Natural killer cell treated with Interleukin-12 subunit alpha and Interleukin-12 subunit beta and Interleukin-15 and Interleukin-18, amount 100 ng/mL, for 72 hours (primary cell): ENCODE measurements at regions not wholly inside any gene's neighbourhood (a gene's known extent, or its start where the extent isn't known, plus 50 kb on each side); places are given as distances from the start of the nearest gene placed in this dataset.
"Not testable (repeated sequence)": the region's sequence is repeated elsewhere in the genome, so short reads cannot be mapped to it uniquely, and the experiment has no call there.

Experiments
- ATAC-seq, 2 donors: fragments of 150-1000 bp; cut with Tn5 transposase in 1 of 2; sonication (Bioruptor Pico), chemical (Tn5 transposase) in 1 of 2; 2 replicates each; pipeline ENCODE4 v1.10.0; 2021
- DNase-seq: peaks from one replicate; pipeline ENCODE4 v3.0.0; 2022; ENCODE audit warnings: low spot score
- H3K27ac Mint-ChIP-seq, 2 donors: 1 replicate in 1 of 2; 2 replicates in 1 of 2; pipeline ENCODE4 v1.8.0; 2022; ENCODE audit warnings: mixed read lengths in 2 of 2, mild to moderate bottlenecking in 1 of 2, moderate library complexity in 1 of 2
- H3K27me3 Mint-ChIP-seq, 2 donors: 1 replicate in 1 of 2; 2 replicates in 1 of 2; pipeline ENCODE4 v1.8.0; 2022; ENCODE audit warnings: mixed read lengths in 2 of 2
- H3K36me3 Mint-ChIP-seq: one replicate; pipeline ENCODE4 v1.8.0; 2022; ENCODE audit warnings: mixed read lengths
- H3K4me1 Mint-ChIP-seq, 2 donors: 1 replicate in 1 of 2; 2 replicates in 1 of 2; pipeline ENCODE4 v1.8.0; 2022; ENCODE audit warnings: low read depth in 2 of 2, mixed read lengths in 2 of 2, mild to moderate bottlenecking in 1 of 2
- H3K4me3 Mint-ChIP-seq: one replicate; pipeline ENCODE4 v1.8.0; 2022; ENCODE audit warnings: mixed read lengths
- H3K9me3 Mint-ChIP-seq: 2 replicates; pipeline ENCODE4 v1.8.0; 2022; ENCODE audit warnings: mixed read lengths

DNA sequence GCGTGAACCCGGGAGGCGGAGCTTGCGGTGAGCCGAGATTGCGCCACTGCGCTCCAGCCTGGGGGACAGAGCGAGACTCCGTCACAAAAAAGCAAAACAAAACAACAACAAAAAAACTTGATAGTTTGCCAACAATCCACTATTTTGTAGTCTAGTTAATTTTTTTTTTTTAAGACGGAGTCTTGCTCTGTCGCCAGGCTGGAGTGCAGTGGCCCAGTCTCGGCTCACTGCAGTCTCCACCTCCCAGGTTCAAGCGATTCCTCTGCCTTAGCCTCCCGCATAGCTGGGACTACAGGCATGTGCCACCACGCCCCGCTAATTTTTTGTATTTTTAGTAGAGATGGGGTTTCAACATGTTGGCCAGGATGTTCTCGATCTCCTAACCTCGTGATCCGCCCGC, 71.2 kb upstream of the ACBD5 start:
- H3K4me3 Mint-ChIP-seq, H3K9me3 Mint-ChIP-seq, H3K27me3 Mint-ChIP-seq, ATAC-seq, H3K36me3 Mint-ChIP-seq, DNase-seq, H3K4me1 Mint-ChIP-seq, H3K27ac Mint-ChIP-seq: not testable (repeated sequence)

DNA sequence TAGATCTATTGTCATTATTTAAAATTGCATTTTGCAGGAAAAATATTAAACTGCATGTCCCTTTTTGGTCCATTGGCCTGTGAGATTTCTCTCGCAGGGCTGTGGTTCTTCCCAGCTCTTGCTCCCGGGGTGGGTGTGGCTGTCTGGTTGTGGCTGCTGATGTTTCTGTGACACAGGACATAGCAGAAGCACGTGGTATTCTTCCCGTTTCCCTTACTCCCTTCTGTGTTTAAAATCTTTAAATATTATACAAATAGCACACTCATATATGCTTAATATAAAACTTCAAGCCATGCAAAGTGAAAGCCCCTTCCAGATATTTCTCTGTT, 57.9 kb upstream of the ACBD5 start:
- not testable (repeated sequence) for DNase-seq, H3K36me3 Mint-ChIP-seq, H3K27me3 Mint-ChIP-seq, H3K4me3 Mint-ChIP-seq, ATAC-seq, H3K4me1 Mint-ChIP-seq, H3K9me3 Mint-ChIP-seq, H3K27ac Mint-ChIP-seq

DNA sequence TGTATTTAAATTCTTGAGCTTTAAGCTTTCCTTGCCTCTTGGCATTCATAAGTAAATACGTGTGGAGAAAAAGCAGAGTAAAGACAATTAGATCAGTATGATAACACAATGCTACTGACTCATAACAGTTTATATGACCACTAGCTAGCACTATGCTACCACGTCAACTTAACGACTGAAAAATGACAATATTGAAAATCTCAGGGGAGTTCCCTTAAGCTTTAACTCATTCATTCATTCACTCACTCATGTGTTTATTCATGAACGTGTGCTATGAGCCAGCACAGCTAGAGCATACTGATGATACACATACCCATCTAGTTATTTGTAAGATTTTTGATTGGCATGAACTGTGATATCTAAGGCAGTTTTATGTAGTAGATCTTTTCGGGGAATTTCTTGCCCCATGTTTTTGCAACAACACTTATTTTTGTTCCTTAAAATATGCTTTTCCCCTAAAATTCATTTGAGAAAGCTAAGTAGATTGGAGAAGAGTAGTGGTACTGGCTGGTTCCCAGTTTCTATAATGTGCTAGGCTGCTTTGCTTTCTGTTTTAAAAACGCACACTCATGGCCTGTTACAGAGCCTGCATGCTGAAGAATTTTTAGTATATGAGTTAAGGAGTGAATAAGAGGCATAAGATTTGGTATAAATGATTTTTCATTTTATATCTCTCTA, 57.4 kb upstream of the ACBD5 start:
- Mint-ChIP-seq H3K27ac (no peak overlapping the region), H3K27me3 (peaks cover 6 to 8% of the 10 kb centered on the region in 2 donors), H3K36me3 (no peaks in the 10 kb centered on the region), H3K9me3 (no peaks in the 10 kb centered on the region), H3K4me3 (no peak overlapping the region), H3K4me1 (no peaks in the 10 kb centered on the region)
- peak in 1 of 2 donors; percentile 68 for ATAC-seq
- no peak for DNase-seq

DNA sequence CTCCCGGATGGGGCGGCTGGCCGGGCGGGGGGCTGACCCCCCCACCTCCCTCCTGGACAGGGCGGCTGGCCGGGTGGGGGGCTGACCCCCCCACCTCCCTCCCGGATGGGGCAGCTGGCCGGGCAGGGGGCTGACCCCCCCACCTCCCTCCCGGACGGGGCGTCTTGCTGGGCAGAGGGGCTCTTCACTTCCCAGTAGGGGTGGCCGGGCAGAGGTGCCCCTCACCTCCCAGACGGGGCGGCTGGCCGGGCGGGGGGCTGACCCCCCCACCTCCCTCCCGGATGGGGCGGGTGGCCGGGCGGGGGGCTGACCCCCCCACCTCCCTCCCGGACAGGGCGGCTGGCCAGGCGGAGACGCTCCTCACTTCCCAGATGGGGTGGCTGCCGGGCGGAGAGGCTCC, 55.7 kb upstream of the ACBD5 start:
- not testable (repeated sequence) for H3K9me3 Mint-ChIP-seq, H3K36me3 Mint-ChIP-seq, H3K27ac Mint-ChIP-seq, ATAC-seq, DNase-seq, H3K27me3 Mint-ChIP-seq, H3K4me1 Mint-ChIP-seq, H3K4me3 Mint-ChIP-seq

DNA sequence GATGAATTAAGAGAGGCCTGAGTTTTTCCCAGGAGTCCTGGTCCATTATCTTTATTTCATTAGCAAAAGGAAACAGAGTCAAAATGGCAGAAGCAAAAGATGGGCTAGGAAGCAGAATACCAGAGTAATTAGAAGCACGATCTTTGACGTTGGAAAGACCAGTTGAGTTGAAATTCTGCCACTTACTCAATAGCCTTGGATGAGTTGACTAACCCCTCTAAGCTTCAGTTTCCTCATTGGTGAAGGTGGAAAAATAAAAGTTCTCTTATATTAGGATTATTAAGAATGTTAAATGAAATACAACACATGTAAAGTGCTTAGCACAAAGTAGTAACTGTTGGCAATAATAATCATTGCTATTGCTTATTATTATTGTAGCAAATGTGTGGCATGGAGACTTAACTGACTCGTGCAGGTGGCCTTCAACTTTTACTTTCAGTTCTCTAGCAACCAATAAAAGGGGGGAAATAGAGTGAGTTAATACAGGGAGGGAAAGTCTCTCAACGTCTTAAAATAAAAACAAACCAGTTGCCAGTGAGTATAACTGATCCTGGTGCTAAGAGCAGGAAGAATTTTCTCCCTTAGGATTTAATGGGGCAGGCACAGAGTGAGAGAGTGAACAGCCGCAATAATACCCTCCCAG, 50.8 kb upstream of the ACBD5 start:
- not testable (repeated sequence) for DNase-seq, H3K27ac Mint-ChIP-seq, H3K36me3 Mint-ChIP-seq

More for the DNA sequence above, 50.8 kb upstream of the ACBD5 start:
- H3K4me3 Mint-ChIP-seq, result peak overlapping the region; percentile 69
- not testable (repeated sequence) for H3K27me3 Mint-ChIP-seq, H3K9me3 Mint-ChIP-seq, ATAC-seq, H3K4me1 Mint-ChIP-seq
